Embryonic facial prominence (tissue), 1 donor: ENCODE measurements at regions not wholly inside any gene's neighbourhood (a gene's known extent, or its start where the extent isn't known, plus 50 kb on each side); places are given as distances from the start of the nearest gene placed in this dataset.
"Not testable (repeated sequence)": the region's sequence is repeated elsewhere in the genome, so short reads cannot be mapped to it uniquely, and the experiment has no call there.

ENCODE experiments used
- DNase-seq: peaks from one replicate; pipeline ENCODE4 v3.0.0-alpha.2; 2016; ENCODE audit errors: extremely low spot score

DNA sequence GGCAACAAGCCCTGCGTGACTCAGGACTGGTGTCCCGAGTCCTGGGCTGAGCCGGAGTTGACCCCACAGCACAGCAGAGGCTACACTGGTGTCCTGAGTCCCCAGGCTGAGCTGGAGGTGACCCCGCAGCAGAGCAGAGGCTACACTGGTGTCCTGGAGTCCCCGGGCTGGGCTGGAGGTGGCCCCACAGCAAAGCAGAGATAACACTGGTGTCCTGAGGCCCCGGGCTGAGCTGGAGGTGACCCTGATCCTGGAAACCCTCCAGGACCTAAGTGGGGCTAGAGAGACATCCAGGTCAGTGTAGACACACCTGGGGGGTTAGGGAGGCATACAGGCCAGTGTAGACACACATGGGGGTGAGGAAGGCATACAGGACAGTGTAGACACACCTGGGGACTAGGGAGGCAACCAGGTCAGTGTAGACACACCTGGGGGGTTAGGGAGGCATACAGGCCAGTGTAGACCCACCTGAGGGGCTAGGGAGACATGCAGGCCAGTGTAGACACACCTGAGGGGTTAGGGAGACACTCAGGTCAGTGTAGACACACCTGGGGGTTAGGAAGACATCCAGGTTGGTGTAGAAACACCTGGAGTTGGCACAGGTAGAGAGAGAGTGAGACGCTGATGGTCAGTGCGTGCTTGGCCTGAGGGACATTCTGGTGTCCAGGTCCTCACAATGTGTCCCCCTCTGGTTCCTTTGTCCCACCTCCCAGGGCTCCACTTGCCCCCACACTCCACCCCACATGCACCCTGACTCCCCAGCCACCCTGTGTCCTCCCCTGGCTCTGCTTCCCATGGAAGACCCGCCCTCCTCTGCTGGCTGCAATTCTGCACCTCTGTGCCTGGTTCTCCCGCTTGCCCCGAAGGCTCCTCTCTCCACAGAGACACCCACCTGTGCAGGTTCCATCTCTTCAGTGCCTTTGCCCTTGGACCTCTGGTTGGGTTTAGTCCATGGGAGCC lies 321.6 kb upstream of the SFSWAP start:
- no peak for DNase-seq

DNA sequence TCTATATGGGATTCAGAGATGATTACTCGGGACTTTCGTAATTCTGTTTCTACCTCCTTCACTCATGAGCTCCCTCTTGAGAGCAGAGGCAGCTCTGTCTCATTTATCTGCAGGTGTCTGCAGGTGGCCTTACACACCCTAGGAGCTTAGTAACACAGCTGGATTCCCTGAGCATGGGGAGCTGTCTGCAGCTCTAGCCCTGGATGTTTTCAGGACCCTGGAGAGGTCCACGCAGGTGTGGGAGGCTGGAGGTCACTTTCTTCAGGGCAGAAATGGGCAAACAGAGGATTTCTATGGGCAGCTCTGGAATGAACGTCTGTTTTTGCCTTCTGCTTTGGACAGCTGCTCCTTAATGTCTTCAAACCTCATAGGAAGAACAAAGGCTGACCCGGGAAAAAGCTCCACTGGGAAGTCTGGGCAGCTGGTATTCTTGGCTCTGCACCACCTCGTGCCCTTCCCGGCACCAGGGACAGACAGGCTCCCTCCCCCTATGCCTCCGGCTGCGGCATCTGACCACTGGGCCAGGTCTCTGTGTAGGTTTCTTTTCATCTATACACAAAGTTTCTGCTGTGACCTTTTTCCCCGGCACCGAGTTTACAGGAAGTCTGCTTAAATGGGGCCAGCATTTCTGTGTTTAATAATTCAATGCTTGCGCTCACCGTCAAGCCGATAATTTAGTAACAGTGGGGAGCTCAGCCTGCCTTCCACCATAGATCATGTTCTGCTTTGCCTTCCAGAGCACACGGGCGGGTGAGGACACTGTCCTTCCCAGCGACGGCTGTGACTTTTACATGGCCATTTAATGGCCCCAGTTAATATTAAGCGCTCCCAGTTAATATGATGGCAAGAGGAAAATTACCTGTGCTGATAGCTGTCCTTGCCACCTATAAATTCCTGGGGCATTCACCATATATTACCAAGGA lies 320.2 kb upstream of the SFSWAP start:
- DNase-seq = no peak

DNA sequence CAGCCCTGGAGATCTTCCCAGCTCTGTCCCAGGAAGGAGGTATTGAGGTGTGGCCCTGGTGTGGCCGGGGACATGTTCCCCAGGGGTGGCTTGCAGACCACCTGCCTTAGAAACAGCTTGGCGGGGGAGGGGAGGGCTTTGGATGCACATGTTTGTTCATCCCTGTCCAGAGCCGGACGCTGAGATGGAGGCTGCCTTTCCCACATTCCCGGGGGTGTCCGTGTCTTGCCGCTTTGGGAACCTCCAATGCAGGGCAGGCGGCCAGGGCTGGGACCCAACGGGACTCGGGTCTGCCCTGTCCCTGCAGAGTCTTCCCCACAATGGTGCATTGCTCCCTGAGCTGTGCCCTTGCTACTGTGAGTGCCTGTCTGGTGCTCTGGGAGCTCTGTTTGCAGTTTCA lies 319.5 kb upstream of the SFSWAP start:
- DNase-seq = no peak

DNA sequence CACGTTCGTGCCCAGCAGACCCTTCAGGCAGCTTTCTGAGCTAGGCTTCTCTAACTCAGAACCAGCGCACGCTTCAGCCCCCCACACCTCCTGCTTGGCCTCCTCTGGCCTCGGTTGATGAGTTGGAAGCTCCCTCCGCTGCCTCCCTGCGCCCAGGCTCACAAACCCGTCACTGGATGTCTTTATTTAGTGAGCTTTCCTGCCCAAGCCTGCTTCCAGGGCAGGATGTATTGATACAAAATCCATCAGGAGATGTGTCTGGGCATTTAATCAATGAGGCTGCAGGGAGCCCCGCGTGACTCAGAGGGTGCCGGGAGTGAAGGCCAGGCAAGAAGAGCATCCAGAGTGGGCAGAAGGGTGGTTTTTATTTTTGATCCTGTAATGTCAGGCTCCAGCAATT lies 316.1 kb upstream of the SFSWAP start:
- DNase-seq = not testable (repeated sequence)

DNA sequence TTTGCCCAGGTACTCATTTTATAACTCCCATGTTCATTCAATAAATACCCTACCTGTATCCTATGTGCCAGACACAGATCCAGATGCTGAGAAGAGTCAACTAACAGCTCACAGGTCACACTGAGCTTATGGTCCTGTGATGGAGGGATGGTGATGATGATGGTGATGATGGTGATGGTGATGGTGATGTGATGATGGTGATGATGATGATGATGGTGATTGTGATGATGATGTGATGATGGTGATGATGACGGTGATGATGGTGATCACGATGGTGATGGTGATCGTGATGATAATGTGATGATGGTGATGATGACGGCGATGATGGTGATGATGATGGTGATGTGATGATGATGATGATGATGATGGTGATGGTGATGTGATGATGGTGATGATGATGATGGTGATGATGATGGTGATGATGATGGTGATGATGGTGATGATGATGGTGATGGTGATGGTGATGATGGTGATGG lies 315.6 kb upstream of the SFSWAP start:
- DNase-seq = not testable (repeated sequence)

DNA sequence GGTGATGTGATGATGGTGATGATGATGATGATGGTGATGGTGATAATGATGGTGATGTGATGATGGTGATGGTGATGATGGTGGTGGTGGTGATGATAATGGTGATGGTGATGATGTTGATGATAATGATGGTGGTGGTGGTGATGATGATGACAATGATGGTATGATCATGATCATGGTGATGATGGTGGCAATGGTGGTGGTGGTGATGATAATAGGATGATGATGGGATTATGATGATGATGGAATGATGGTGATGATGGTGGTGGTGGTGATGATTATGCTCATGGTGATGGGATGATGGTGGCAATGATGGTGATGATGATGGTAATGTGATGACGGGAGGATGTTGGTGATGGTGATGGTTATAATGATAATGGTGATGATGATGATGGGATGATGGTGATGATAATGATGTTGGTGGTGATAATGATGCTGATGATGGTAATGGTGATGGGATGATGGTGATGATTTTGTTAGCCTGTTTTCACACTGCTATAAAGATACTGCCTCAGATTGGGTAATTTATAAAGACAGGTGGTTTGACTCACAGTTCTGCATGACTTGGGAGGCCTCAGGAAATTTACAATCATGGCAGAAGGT lies 314.8 kb upstream of the SFSWAP start:
- no peak for DNase-seq

DNA sequence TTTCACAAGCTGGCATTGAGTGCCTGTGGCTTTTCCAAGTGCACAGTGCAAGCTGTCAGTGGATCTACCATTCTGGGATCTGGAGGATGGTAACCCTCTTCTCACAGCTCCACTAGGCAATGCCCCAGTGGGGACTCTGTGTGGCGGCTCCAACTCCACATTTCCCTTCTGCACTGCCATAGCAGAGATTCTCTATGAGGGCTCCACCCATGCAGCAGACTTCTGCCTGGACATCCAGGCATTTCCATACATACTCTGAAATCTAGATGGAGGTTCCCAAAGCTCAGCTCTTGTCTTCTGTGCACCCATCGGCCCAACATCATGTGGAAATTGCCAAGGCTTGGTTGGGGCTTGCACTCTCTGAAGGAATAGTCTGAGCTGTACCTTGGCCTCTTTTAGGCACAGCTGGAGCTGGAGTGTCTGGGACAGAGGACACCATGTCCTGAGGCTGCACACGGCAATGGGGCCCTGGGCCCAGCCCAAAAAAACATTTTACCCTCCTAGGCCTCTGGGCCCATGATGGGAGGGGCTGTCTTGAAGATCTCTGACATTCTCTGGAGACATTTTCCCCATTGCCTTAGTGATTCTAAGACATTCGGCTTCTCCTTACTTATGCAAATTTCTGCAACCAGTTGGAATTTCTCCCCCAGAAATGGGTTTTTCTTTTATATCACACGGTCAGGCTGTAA lies 313.3 kb upstream of the SFSWAP start:
- DNase-seq = no peak

DNA sequence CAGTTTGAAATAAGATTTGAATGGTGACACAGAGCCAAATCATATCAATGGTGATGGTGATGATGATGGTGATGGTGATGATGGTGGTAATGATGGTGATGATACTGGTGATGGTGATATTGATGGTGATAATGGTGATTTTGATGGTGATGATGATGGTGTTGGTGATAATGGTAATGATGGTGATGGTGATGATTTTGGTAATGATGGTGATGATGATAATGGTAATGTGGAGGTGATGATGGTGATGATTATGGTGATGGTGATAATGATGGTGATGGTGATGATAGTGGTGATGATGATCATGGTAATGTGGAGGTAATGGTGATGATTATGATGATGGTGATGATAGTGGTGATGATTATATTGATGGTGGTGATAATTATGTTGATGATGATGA lies 311.9 kb upstream of the SFSWAP start:
- no peak for DNase-seq

DNA sequence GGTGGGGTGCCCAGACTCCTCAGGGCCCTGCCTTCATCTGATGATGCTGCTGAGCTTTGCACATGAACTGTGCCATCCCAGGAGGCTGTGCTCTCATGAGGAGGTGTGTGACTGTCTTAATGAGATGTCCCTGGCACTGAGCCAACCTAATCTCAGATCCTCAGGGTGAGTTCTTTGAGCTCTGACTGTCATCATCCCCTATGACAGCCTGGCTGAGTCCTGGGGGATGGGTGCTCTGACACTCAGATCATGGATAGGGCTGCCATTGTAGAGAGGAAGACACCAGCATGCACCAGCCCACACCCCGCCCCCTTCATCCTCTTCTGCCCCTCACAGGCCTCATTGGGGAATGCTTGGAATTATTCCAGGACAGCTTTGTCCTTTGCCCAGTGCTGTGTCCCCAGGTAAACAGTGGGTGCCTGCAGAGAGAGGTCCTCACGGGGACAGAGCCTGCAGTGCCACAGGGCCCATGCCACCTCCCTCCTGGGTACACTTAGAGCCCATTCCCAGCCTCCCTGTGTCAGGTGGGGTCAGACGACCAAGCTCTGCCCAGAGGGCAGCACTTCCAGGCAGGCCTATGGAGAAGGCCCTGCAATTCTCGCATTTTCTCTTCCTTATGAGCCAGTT lies 310.1 kb upstream of the SFSWAP start:
- not testable (repeated sequence) for DNase-seq

DNA sequence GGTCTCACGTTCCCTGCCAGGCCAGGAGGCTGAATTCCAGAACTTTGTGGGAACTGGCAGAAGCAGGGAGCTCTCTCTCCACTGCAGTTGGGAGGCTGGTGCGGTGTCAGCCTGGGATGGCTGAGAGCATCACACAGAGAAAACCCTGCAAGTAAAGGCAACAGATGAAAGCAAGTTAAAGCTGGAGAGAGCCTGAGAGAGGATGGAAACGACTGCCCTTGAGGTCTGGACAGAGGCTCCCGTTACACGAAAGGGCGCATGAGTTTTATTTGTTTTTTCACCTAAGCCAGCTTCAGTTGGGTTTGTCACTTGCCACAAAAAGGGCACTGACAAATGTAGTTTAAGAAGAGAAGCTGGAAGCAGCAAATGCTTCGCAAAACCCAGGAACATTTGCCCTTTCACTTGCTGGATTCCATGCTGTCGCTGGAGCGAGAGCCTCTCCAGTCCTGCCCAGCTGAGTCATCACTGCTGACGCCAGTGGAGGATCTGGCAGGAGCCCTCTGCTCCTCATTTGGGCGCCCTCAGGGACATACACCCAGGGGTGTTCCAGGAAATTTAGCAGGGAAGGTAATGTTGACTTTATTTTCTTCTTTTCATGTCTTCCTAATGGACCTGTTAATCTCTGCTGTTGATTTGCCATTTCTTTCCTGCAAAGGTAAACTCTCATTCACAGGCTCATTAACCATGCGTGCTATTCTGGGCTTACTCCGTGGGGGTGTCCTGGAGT lies 308.8 kb upstream of the SFSWAP start:
- not testable (repeated sequence) for DNase-seq

DNA sequence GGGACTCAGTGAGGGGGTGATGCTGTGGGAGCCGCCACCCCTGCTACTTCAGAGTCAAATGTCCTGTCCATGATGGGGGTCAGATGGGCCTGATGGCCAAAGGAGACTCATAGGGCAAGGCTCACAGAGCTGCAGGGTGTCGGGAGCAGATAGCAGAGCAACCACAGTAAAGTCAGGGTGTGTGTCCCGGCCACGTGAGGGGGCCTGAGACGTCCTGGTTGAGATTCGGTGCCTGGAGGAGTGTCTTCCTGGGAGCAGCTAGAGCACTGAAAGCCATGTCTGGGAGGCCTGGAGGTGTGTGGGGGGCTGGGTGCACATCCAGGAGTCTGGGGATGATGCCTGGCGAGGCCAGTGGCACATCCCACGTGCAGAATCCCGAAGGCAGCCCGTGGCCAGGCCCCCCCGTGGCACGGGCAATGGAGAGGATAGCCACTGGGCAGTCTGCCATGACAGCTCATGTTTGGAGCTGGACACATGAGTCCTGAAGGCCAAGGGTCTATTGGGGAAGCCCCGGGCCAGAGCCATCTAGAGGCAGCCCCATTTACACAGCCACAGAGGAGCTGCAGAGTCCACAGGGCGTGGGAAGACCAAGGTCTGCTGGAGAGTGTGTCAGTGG lies 308.0 kb upstream of the SFSWAP start:
- DNase-seq = no peak

DNA sequence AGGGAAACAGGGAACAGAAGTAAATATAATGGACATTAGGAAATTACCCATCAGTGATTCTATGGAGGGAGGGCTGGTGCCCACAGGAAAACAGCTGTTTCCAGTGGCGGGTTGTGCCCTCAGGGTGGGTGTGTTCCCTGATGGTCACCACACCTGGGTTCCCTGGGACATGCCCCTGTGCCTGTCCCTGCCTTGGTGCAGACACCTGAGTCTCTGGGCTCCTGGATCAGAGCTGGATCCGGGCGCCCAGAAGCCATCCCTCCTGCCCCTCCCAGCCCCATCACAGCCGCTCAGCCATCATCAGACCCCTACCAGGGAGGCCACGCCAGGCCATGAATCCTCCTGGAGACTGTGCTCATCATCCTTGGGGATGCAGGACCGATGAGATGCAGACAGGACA lies 307.2 kb upstream of the SFSWAP start:
- DNase-seq = no peak

DNA sequence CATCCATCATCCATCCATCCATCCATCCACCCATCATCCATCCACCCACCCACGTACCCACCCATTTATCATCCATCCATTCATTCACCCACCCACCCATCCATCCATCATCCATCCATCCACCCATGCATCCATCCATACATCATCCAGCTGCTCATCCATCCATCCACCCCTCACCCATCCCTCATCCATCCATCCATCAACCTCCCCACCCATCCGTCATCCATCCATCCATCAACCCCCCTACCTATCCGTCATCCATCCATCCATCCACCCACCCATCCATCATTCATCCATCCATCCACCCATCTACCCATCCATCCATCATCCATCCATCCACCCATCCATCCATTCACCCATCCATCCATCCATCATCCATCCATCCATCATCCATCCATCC lies 306.2 kb upstream of the SFSWAP start:
- DNase-seq = no peak

DNA sequence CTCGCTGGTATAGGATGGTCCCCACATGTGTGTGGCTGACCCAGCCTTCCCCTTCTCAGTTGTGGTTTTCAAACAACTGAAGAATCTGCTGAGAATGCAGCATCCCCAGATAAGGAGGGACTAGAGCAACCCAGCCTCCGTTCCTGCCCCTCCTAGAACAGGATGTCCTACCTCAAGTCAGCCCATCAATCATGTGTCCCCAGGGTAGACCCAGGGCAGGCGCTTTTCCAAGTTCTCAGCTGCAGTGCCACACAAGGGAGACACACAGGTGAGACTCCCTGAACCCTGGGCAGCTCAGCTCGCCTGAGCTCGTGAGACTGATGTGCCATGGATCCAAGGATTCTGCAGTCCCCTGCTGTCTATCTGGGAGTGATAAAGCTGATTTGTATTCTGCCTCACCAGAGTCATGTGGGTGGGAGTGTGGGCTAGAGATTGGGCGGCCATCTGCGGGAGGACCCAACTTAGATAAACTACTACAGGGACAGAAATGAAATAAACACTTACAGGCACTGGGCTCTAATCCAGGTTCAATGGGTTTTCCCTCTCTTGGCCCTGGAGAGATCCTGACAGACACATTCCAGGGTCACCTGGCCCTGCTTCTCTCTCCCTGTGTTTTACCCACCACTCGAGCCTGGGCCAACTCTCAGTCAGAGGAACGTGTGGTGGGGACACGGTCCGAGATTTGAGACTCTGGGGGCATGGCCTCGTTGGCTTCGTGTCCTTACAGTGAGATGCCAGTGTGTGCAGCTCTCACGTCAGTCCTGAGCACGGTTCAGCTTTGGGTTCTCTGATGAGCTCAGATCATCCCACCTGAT lies 303.5 kb upstream of the SFSWAP start:
- DNase-seq = no peak

DNA sequence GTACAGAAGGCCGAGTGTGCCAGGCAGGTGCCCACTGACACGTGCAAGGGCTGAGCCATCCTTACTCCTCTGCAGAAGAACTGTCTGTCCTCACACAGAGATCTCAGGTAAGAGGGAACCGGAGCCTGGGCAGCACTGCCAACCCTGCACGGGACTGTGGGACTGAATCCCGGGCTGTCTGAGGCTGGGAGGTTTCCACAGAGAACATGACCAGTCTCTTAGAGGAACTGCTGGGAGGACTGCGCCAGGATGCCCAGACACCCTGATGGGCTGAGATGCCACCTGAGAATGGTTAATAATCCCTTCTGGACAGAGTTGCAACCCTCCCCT lies 302.9 kb upstream of the SFSWAP start:
- no peak for DNase-seq

DNA sequence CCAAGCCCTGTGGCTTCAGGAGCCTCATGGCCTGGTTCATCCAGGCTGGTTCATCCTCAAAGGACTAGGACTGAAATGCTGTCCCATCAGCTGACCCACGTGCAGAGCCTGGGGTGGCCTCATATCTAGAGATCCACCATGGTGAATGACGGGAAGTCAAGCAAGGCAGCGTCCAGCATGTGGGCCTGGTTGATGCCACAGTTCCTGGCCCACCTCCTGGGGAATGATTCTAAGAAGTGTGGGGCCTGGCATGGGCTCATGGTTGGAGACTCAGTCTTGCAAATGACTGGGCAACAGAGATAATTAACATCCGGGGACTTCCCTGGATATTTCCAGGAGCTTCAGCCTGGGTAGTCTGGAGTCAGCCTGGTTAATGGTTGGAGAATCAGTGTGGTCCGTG lies 302.4 kb upstream of the SFSWAP start:
- DNase-seq = no peak

DNA sequence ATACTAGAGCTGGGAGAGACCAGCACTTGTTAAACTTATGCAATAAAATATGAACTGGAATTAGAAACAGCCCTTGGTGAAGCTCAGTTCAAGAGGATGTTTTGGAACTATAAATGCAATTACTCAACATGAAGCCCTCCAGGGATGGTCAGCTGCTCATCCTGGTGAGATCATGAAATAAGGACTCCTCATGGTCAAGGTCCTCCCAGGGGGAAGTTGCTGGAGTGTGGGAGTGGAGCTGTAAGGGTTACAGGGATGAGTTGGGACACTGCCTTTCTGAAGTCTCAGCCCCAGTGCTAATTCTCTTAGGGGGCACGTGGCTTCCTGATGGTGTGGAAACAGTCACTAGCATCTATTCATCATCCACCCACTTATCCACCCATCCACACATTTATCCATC lies 301.7 kb upstream of the SFSWAP start:
- DNase-seq = no peak

DNA sequence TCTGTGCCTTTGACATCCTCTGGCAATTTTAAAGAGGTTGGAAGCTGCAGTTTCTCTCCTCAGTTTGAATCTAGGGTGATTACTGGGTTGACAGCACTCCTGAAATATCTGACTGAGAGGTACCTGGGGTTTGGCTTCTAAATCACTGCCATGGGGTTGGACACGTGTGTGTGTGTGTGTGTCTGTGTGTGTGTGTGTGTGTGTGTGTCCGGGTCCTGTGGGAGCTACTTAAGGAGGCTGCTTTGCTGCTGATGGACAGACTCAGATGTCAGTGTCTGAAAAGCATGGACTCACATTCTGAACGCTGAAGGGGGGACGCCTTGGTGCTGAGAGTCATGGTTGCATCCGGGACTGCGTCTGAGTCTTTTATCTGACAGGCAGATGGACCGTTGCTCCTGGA lies 299.1 kb upstream of the SFSWAP start:
- not testable (repeated sequence) for DNase-seq

DNA sequence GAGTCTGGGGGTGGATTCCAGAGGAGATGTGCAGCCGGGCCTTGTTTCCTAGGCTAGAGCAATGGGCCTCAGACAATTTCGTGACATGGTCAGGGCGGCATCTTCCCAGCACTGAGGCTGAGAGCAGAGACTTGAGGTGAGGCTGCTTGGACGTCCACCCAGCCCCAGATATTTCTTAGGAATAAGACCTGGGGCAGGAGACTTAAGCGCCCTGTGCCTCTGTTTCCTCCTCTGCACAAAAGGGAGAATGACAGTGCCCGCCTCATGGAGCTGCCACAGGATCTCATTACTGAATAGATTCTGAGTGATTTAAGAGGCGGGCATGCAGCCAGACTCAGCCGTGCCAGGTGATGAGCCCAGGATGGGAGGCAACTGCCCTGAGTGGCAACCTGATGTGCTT lies 297.9 kb upstream of the SFSWAP start:
- DNase-seq = no peak
